Epithelial cell of proximal tubule (primary cell): ENCODE measurements at regions not wholly inside any gene's neighbourhood (a gene's known extent, or its start where the extent isn't known, plus 50 kb on each side); places are given as distances from the start of the nearest gene placed in this dataset.

Experiments
- DNase-seq: peaks from one replicate; pipeline ENCODE4 v3.0.0-alpha.2; 2011; ENCODE audit warnings: low read depth
- H3K4me3 ChIP-seq: 2 replicates; pipeline ENCODE4 v1.5.1; 2011; ENCODE audit warnings: low read depth, mild to moderate bottlenecking, low read length
- TF ChIP-seq, protein P1 (sequence below): conservative IDR thresholded peaks from 2 replicates; pipeline ENCODE4 v1.5.1; 2012; ENCODE audit warnings: low read depth, mild to moderate bottlenecking, low read length

DNA sequence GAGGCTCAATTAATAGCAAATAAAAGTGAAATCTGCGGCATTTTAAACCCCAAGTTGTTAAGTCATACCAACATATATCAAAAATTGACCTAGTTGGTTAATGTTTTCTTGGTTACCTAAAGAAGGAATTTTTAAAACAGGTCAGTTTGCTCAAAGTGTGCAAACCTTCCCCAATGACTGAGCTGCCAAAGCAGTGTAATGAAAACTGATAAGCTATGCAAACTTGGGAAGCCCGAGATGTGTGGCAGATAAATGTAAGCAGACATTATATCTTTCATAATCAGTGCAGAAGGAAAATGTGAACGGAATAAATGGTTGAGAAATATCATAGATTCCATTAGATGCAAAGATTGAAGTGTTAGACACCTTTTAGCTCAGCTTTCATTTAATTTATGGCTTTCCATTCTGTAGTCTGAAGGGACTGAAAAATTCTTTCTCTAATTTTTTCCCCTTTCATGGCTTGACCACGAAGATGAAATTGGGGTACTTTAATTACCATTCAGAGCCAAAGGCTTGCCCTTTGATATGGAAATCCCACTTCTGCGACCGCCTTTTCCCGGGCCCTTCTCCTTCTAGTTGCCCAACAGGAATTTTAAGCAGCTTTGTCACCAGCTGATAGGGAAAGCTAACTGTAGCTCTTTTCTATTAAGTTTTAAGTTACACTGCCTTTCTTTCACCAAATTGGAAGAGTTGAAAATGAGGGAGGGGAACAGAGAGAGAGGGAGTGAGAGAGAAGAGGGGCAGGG, 306.6 kb upstream of the SOX5 start:
- TF ChIP-seq, protein P1, sequence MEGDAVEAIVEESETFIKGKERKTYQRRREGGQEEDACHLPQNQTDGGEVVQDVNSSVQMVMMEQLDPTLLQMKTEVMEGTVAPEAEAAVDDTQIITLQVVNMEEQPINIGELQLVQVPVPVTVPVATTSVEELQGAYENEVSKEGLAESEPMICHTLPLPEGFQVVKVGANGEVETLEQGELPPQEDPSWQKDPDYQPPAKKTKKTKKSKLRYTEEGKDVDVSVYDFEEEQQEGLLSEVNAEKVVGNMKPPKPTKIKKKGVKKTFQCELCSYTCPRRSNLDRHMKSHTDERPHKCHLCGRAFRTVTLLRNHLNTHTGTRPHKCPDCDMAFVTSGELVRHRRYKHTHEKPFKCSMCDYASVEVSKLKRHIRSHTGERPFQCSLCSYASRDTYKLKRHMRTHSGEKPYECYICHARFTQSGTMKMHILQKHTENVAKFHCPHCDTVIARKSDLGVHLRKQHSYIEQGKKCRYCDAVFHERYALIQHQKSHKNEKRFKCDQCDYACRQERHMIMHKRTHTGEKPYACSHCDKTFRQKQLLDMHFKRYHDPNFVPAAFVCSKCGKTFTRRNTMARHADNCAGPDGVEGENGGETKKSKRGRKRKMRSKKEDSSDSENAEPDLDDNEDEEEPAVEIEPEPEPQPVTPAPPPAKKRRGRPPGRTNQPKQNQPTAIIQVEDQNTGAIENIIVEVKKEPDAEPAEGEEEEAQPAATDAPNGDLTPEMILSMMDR = no peak
- no peak for DNase-seq

DNA sequence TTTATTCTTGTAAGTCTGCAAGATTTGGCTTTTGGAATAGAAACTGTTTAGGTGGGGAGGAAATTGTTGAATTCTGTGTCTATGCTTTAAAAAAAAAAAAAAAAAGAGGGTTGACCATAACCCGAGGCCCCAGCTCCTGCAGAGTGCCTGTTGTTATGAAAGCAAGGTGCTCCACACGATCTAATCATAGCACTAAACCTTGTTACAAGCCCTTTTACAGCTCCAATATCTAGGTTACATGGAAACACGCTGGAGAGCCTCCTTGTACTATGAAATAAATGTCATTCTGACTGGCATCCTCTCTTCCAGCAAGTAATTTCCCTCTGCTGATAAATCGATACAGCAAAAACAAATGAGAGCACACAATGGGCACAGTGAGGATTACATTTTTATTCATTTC, 303.1 kb upstream of the SOX5 start:
- TF ChIP-seq, protein P1 = no peak
- no peak overlapping the region for H3K4me3 ChIP-seq
- no peak for DNase-seq

More for the DNA sequence above, 306.6 kb upstream of the SOX5 start:
- H3K4me3 ChIP-seq = no peak overlapping the region

DNA sequence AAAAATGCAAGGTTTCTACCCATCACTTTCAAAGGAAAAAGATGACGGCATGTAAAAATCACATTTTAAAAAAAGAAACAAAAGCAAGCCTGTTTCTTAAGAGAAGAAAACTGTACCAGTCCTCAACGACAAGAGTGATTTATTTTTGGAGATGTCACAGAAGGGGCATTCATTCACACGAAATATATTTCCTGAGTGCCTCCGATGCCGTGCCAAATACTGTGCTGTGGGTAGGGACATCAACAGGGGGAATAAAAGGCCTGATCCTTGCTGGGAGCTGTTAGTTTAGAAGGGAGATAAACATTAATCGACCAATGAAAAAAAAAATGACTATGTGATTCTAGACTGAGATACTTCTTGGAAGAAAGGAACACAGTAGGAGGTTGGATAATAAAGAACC, 297.5 kb upstream of the SOX5 start:
- TF ChIP-seq, protein P1 = no peak

DNA sequence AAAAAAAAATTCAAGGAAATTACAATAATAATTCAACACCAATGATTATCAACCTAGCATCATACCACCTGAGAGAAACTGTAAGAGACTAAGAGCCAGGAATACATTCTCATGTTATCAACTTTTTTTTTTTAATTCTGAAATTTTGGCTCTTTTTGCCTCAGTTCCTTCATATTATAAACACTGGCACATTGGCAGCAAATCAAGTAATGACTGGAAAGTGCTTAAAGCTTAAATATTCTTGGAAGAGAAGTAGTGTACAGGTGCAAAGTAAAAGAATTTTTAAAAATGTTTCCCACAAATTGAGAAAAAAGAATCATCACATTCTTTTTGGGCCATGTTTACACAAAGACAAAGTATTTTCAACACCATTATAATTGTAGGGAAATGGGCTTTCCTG, 296.9 kb upstream of the SOX5 start:
- DNase-seq = no peak
- no peak overlapping the region for H3K4me3 ChIP-seq
- TF ChIP-seq, protein P1 = no peak

More for the DNA sequence above, 297.5 kb upstream of the SOX5 start:
- DNase-seq = no peak
- H3K4me3 ChIP-seq = no peak overlapping the region

DNA sequence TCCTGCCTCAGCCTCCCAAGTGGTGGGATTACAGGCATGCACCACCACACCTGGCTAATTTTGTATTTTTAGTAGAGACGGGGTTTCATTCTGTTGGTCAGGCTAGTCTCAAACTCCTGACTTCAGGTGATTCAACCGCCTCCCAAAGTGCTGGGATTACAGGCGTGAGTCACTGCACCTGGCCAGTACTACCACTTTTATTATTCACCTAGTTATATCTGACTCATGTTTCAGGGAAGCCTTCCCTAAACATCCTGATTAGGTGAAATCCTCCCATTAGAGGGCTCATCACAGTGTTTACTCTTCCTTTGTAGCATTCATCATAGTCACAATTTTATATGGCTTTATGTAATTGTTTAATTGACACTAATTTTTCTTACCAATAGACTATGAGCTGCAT, 295.3 kb upstream of the SOX5 start:
- DNase-seq = no peak
- TF ChIP-seq, protein P1 = no peak
- H3K4me3 ChIP-seq = no peak overlapping the region

DNA sequence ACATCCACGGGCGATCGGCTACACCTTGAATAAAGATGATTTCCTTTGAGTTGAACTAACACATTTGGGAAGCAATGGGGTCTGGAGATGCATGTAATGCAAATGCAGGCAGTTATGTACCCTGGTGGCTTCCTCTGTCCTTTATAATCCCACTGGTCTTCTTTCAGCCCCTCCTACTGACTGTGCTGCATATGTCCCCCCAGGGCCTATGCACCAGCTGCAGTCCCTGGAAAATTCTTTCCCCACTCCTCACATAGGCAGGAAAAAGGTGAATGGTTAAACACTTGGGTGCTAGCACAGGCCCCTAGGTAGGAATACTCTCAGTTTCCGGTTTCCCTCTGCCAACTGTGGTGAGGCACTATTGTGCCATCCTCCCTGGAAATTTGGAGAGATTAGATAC, 294.8 kb upstream of the SOX5 start:
- no peak for DNase-seq
- TF ChIP-seq, protein P1 = no peak
- H3K4me3 ChIP-seq = no peak overlapping the region

DNA sequence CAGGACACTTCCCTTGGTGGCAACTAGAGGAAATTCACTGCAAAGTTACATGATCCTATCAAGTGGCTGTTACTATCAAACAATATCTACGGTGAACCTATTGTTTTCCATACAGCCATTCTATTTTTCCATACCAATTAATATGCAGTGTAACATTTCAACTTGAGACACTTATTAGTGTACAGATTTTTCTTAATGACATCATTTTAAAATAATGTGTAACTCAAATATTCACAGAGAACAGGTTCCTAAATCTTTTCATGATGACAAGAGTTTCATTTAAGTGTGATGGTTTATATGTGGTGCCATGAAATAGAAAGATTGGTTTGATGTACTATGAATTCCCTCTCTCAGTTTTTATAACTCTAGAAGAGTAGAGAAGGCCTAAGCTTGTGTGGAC, 291.2 kb upstream of the SOX5 start:
- no peak for DNase-seq
- TF ChIP-seq, protein P1 = no peak
- no peak overlapping the region for H3K4me3 ChIP-seq
